GM04504 (cell line): ENCODE measurements at regions not wholly inside any gene's neighbourhood (a gene's known extent, or its start where the extent isn't known, plus 50 kb on each side); places are given as distances from the start of the nearest gene placed in this dataset.

Experiments
- DNase-seq: peaks from one replicate; pipeline ENCODE4 v3.0.0-alpha.2; 2012; ENCODE audit warnings: low read depth

- peak; percentile 13 for DNase-seq
These were observed 634.8 kb downstream of the KCNJ2 start for GRCh38 chr17:70804161-70804560.

DNA sequence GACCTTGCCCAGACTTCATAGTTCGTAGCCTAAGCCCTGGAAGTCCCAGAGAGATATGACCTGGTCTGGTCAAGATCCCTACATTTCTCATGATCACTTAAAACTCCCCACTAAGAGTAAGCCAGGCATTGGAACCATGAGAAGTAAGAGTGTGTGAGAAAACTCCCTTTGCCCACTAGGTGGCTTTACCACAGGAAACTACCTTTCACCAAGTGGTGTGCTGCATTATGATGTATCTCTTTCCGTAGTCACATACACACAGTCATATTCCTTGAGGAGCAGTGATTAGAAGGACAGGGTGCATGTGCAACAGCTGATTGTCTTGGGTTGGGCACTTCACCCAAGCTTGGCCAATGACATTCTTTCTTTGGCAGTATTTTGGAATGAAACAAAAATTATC is 639.3 kb downstream of the KCNJ2 start:
- DNase-seq = no peak

DNA sequence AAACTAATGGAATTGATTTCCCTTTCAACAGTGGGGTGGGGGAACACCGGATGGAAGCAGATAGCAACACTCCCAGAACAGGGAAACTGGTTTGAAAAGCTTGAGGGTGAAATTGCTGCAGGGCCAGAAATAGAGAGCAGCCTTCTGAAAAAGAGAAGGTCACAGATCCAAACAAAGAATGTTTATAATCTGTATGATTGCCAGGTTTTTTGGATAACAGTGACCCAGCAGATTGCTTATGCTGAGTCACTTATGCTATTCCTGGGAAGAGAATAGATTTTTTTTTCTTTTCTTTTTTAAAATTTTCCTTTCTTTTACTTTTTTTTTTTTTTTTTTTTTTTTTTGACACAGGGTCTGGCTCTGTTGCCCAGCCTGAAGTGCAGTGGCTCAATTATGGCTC is 641.3 kb downstream of the KCNJ2 start:
- no peak for DNase-seq

DNA sequence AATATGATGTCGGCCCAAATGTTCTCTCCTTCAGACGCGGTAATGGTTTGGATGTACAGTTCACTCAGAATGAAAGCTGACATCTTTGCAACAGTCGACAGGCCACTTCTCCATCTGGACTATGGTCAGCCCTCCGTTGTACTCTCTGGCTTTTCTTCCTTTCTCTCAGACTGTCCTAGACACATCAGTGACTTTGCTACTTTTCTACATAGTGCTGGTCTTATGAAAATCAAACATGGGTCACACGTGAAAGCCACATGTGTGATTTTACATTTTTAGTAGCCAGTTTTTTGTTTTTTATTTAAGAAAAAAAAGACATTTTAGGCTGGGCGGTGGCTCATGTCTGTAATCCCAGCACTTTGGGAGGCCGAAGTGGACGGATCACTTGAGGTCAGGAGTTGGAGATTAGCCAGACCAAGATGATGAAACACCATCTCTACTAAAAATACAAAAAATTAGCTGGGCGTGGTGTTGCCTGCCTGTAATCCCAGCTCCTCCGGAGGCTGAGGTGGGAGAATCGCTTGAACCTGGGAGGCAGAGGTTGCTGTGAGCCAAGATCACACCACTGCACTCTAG is 644.1 kb downstream of the KCNJ2 start:
- peak; percentile 39 for DNase-seq

DNA sequence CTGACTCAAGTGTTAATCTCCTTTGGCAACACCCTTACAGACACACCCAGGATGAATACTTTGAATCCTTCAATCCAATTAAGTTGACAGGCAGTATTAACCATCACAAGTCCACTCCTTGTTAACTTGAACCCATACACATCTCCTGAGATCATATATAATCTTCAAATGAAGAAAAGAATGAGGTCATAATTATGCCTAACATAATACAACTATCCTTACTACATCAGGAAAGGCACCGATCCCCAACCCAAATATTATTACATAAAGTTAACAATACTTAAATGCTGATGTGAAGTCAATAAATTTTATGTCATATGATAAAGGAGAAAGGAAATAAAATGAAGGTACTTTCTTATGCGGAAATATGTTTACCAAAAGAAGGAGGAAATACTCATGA is 649.9 kb downstream of the KCNJ2 start:
- DNase-seq = no peak

- DNase-seq = peak; percentile 23
These were observed 650.9 kb downstream of the KCNJ2 start for GRCh38 chr17:70820276-70820675.

DNA sequence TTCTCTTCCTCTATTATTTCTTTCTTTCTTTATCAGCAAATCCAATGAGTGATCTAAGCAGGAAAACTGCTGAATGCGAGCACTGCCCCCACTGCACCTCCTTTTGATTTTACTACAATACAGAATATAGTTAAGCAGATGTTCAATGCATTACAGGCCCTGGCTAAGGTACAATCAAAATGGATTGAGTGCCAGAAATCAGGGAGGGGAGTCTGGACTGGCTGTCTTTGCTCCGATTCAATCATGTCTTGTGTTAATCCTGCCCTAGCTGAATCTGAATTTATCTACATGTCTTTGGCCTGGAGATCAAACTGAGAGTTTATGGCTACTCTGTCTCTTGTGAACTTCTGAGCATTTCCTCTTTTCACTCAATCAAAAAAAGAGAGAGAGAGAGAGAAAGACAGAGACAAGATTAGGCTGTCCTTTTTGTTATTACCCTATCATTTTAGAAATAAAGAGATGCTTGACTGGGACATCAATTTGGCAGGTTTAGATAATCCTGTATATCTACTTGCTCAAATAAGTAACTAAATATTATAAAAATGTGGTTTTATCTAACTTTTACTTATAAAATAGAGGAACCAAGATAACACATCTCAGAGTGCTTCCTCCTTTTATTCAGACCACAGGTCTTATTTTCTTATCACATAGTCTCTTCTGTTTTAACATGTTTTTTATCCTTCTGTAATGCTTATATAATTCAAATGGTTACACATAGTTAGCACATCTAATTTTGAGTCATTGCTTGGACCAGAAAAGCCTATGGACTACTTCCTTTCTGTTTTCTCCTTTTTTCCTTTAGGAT is 656.2 kb downstream of the KCNJ2 start:
- no peak for DNase-seq

DNA sequence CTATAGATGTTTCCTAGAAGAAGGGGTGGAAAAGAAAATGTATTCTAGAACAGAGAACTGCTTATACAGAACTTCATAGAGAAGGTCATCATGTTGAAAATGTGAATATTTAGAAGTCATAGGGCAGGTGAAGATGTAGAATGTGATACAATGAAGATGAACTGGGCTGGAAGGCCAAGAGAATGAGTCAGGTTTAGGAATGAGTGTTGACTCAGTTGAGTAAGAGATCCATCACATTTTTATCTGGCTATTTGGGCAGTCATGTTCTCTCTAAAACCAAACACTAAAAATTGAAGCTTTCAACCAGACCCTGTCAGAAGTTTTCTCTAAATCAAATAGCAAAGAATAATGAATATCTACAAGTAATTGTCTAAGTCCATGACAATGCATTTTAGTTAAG is 660.5 kb downstream of the KCNJ2 start:
- no peak for DNase-seq

DNA sequence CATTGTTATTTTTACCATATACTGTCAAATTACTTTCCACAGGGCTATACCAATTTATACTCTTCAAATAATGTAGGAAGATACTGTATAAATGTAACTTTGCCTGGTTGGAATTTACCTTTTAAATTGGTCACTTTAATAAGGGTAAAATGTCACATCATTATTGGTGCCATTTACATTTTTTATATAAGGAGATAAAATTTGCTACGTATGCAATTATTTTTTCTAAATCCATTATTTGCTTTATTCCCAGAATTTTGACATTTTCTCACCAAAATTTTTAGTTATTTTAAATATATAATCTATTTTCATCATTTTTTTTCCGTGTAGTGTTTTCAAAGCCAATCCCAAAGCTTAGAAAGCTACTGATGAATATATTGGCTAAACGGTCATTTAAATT is 664.7 kb downstream of the KCNJ2 start:
- DNase-seq = no peak

- DNase-seq = no peak
These were observed 679.5 kb downstream of the KCNJ2 start for GRCh38 chr17:70848785-70849184.

- no peak for DNase-seq
These were observed 686.2 kb downstream of the KCNJ2 start for GRCh38 chr17:70855401-70856054.

- no peak for DNase-seq
These were observed 688.0 kb downstream of the KCNJ2 start for GRCh38 chr17:70857351-70857750.

- no peak for DNase-seq
These were observed 690.5 kb downstream of the KCNJ2 start for GRCh38 chr17:70859829-70860228.

- no peak for DNase-seq
These were observed 693.0 kb downstream of the KCNJ2 start for GRCh38 chr17:70862295-70862694.

DNA sequence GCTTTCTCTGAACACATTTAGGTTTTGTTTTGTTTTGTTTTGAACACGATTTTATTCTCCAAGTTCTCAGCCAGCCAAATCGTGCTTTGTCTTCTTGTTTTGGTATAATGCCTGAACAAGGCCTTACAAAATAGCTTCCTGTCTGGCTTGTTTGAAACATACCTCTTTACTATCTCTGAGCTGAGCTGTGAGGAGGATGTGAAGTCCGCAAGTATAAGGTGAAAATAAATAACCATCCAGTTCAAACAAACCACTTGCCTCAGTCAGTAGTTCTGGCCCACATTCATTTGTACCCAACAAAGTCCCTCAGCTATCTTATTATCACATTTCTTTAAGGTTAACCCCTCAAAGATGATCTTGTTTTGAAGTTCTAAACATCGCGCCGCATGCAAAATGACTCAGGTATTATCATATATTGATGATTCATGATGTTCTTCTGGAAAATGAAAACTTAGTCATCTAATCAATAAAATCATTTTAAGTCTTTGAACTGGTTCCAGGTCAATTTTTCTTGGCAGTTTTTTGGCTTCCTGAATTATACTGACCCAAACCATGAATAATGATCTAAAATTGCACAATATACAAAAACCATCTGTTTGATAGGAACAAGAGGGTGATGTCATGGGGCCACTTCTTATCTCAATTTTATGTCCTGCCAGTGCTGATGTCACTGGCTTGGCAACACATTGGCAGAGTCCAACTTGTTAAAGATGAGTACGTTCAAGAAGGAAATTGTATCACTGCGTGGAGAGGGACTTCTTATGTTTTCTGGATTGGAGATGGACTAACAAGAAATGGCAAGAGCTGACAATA is 694.3 kb downstream of the KCNJ2 start:
- DNase-seq = no peak

DNA sequence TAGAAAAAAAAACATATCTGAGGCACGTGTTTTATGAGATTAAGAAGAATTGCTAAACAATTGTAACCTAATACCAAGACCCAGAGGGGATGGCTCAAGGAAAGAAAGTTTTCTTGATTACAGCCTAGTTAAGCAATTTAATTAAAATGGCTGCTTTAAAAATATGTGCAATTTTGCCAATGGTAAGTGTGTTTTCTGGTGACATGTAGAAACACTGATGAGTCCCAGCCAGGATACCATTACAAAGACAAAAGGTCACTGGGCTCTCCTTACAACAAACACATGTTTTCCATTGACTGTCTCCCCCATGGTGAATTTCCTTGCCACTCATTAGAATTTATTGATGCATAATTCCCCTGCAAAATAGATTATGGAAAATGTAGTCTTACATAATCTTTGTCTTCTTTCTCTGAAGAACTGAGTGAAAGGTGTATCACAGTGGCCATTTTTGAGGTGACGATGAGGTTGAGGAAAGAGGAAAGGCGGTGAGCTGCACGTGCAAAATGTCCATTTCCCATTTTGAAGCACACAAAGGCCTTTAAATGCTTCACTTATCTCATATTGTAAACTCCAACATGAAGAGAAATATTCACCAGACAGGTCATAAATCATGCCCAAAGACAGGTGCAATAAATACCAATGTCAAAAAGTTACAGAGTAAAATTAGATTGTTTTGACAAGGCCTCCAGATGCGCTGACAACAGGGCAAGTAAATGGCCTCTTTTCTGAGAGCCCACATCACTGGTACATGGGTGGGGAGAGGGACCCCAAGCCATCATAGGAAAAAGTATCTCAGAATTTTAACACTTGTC is 696.9 kb downstream of the KCNJ2 start:
- DNase-seq = no peak

- no peak for DNase-seq
These were observed 698.8 kb downstream of the KCNJ2 start for GRCh38 chr17:70868149-70868548.

GRCh38 chr17:70869402-70870085 is 700.2 kb downstream of the KCNJ2 start:
- no peak for DNase-seq

DNA sequence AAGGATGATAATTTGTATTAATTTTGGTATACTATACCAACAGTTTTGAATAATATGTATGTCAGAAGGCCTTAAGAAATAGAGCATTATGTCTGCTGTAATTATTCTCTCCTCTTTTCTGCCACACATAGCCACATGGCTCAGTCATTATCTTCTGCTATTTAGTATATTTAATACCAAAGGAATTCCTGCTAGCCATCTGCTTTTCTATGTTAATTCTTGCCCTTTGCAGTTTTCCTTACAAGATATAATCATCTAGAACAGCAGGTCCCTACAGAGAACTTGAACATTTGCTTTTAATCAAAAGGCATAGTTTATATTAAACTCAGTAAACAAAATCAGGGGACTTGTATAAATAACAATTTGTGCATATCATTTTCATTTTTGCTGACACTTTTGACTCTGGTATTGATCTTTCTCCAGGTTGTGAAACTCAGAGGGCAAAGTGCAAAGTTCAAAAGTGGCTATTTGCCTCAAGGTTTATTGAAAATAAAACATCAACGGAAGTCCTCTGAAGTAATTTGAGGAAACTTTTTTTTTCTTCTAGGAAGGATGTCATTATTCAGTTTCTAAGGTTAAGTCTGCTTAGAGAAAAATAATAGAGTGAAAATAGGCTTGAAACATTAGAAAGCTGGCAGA is 702.0 kb downstream of the KCNJ2 start:
- DNase-seq = no peak

GRCh38 chr17:70872103-70872502 is 702.8 kb downstream of the KCNJ2 start:
- no peak for DNase-seq
